Osteoblast (primary cell): ENCODE measurements at regions not wholly inside any gene's neighbourhood (a gene's known extent, or its start where the extent isn't known, plus 50 kb on each side); places are given as distances from the start of the nearest gene placed in this dataset.
"Not testable (repeated sequence)": the region's sequence is repeated elsewhere in the genome, so short reads cannot be mapped to it uniquely, and the experiment has no call there.

Source experiments
- DNase-seq: peaks from one replicate; pipeline ENCODE4 v3.0.0; 2011; ENCODE audit warnings: low spot score, mixed read lengths; ENCODE audit not compliant: insufficient read length; ENCODE audit errors: missing footprints
- H2AFZ ChIP-seq: 2 replicates; pipeline ENCODE4 v1.6.0; 2011; ENCODE audit warnings: mild to moderate bottlenecking, low read length
- H3K27ac ChIP-seq: 2 replicates; pipeline ENCODE4 v1.5.1; 2011; ENCODE audit warnings: mild to moderate bottlenecking, low read depth, low read length, moderate library complexity
- H3K27me3 ChIP-seq: 2 replicates; pipeline ENCODE4 v1.6.0; 2012; ENCODE audit warnings: mild to moderate bottlenecking, control low read depth, inconsistent platforms, low read length, moderate library complexity; ENCODE audit not compliant: insufficient read depth
- H3K36me3 ChIP-seq: 2 replicates; pipeline ENCODE4 v1.5.1; 2011; ENCODE audit warnings: mild to moderate bottlenecking, low read length, control low read depth, moderate library complexity; ENCODE audit not compliant: insufficient read depth
- H3K4me1 ChIP-seq: 2 replicates; pipeline ENCODE4 v1.5.1; 2011; ENCODE audit warnings: mild to moderate bottlenecking, low read length, control low read depth, moderate library complexity; ENCODE audit not compliant: insufficient read depth
- H3K4me2 ChIP-seq: 2 replicates; pipeline ENCODE4 v1.6.0; 2011; ENCODE audit warnings: mild to moderate bottlenecking, low read length; ENCODE audit not compliant: insufficient read depth
- H3K4me3 ChIP-seq: fragments of 200-600 bp; sonication (generic); 3 replicates; pipeline ENCODE4 v1.5.1; 2012; ENCODE audit warnings: mild to moderate bottlenecking, low read length, inconsistent platforms; ENCODE audit not compliant: insufficient read depth
- H3K79me2 ChIP-seq: 2 replicates; pipeline ENCODE4 v1.6.0; 2012; ENCODE audit warnings: mild to moderate bottlenecking, low read length, control low read depth, inconsistent platforms; ENCODE audit not compliant: insufficient read depth
- H3K9me3 ChIP-seq: 2 replicates; pipeline ENCODE4 v1.5.1; 2011; ENCODE audit warnings: low read depth, low read length, control low read depth
- H4K20me1 ChIP-seq: 2 replicates; pipeline ENCODE4 v1.6.0; 2012; ENCODE audit warnings: mild to moderate bottlenecking, low read length, control low read depth; ENCODE audit not compliant: insufficient read depth
- CTCF ChIP-seq: IDR thresholded peaks from 2 replicates; pipeline ENCODE4 v1.5.1; 2011; ENCODE audit warnings: mild to moderate bottlenecking, low read depth, low read length, moderate library complexity; ENCODE audit errors: extremely low read depth

- no peak for TF ChIP-seq CTCF
- H3K4me1 ChIP-seq = no peaks in the 10 kb centered on the region
- no peak overlapping the region for H3K4me2 ChIP-seq
- H4K20me1 ChIP-seq = no peaks in the 10 kb centered on the region
- no peaks in the 10 kb centered on the region for H3K79me2 ChIP-seq
- H3K4me3 ChIP-seq = no peak overlapping the region
- peaks cover 3% of the 10 kb centered on the region for H3K9me3 ChIP-seq
- DNase-seq = no peak
- no peaks in the 10 kb centered on the region for H3K36me3 ChIP-seq
- H2AFZ ChIP-seq = no peak overlapping the region
- no peaks in the 10 kb centered on the region for H3K27me3 ChIP-seq
- H3K27ac ChIP-seq = no peak overlapping the region
Observed at GRCh38 chr3:732326-732928, 360.4 kb upstream of the CNTN6 start.

GRCh38 chr3:733313-733712 lies 359.5 kb upstream of the CNTN6 start:
- Histone ChIP-seq H3K4me2 (no peak overlapping the region), H3K79me2 (no peaks in the 10 kb centered on the region), H3K4me3 (no peak overlapping the region), H2AFZ (no peak overlapping the region), H3K4me1 (no peaks in the 10 kb centered on the region), H3K27me3 (no peaks in the 10 kb centered on the region), H3K36me3 (no peaks in the 10 kb centered on the region), H3K27ac (no peak overlapping the region), H4K20me1 (no peaks in the 10 kb centered on the region), H3K9me3 (peaks cover 3% of the 10 kb centered on the region)
- DNase-seq = no peak
- no peak for TF ChIP-seq CTCF

DNA sequence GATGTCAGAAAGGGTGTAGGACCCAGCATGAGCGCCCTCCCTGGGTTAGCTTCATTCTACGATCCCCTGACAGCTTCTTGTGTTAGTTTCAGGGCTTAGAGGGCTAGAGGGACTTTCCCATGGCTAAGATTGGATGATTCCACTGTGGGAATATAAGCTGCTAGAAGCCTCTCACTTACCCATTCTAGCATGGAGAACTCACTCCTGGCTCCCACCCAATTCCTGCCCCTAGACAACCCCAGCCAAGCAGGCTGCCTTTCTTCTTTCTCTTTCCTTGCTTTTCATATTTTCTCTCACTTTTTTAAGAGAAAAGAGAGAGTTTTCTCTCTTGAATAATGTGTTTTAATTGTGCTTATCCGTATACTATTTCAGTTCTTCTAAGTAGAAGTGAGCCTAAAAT lies 335.1 kb upstream of the CNTN6 start:
- no peaks in the 10 kb centered on the region for H3K79me2 ChIP-seq
- no peaks in the 10 kb centered on the region for H3K36me3 ChIP-seq
- TF ChIP-seq CTCF = no peak
- H2AFZ ChIP-seq = no peak overlapping the region
- no peak for DNase-seq
- H3K9me3 ChIP-seq = peaks cover 8% of the 10 kb centered on the region
- H3K4me1 ChIP-seq = no peaks in the 10 kb centered on the region
- no peaks in the 10 kb centered on the region for H3K27me3 ChIP-seq
- H3K4me3 ChIP-seq = no peak overlapping the region
- no peak overlapping the region for H3K27ac ChIP-seq
- no peaks in the 10 kb centered on the region for H4K20me1 ChIP-seq
- H3K4me2 ChIP-seq = no peak overlapping the region

GRCh38 chr3:759106-759505 lies 333.7 kb upstream of the CNTN6 start:
- Histone ChIP-seq H3K4me2 (no peak overlapping the region), H3K4me1 (no peaks in the 10 kb centered on the region), H2AFZ (no peak overlapping the region), H3K27ac (no peak overlapping the region), H4K20me1 (no peaks in the 10 kb centered on the region), H3K79me2 (no peaks in the 10 kb centered on the region), H3K4me3 (no peak overlapping the region), H3K9me3 (peaks cover 8% of the 10 kb centered on the region), H3K27me3 (no peaks in the 10 kb centered on the region), H3K36me3 (no peaks in the 10 kb centered on the region)
- peak; percentile 9 for DNase-seq
- no peak for TF ChIP-seq CTCF

DNA sequence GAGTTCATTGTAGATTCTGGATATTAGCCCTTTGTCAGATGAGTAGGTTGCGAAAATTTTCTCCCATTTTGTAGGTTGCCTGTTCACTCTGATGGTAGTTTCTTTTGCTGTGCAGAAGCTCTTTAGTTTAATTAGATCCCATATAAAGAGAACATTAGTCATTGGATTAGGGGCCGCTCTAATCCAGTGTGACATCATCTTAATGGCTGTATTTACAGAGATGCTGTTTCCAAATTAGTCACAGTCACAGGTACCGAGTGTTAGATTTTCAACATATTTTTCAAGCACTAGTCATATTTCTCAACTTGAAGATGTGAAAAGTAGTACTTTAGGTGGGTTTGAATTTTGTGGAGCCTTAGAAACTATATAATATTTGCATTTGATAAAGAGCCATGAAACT lies 319.4 kb upstream of the CNTN6 start:
- H3K9me3 ChIP-seq, H3K4me2 ChIP-seq, H3K27me3 ChIP-seq, H4K20me1 ChIP-seq, H2AFZ ChIP-seq, H3K27ac ChIP-seq, H3K4me1 ChIP-seq, H3K4me3 ChIP-seq, H3K36me3 ChIP-seq, H3K79me2 ChIP-seq, DNase-seq: not testable (repeated sequence)
